ENCODE measurements at regions not wholly inside any gene's neighbourhood (a gene's known extent, or its start where the extent isn't known, plus 50 kb on each side); places are given as distances from the start of the nearest gene placed in this dataset.

DNA sequence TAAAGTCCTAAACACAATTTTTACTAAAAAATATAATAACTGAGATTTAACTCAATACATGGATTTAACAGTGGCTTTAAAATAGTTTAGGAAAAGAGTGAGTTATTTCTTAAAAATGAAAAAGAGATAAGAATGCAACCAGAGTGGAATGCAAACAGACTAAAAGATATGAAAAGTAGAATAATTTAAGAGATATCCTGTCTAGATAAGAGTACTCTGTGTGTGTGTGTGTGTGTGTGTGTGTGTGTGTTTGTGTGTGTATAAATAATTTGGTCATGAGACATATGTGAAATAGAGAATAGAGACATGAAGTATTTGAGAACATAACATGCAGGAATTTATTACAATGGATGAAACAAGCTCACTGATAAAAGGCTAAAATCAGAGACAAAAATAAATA is 986.9 kb upstream of the CHORDC1 start:
- DNase-seq: peak; percentile 24

DNA sequence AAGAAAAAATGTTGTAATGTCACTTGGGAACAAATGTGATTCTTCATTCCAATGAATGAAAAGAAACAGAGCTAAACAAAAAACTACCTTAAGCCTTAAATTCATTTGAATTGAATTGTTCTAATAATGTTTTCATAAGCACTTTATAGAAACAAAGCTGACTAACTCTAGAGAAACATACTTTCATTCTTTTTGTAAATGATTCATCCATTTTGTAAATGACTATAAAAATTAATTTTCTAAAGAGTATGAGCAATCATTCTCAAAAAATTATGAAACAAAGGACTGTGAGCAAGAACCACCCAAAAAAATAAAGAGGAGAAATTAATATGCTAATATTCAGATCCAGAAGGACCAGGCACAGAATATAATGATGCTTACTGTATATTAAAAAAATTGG is 986.5 kb upstream of the CHORDC1 start:
- DNase-seq: no peak

DNA sequence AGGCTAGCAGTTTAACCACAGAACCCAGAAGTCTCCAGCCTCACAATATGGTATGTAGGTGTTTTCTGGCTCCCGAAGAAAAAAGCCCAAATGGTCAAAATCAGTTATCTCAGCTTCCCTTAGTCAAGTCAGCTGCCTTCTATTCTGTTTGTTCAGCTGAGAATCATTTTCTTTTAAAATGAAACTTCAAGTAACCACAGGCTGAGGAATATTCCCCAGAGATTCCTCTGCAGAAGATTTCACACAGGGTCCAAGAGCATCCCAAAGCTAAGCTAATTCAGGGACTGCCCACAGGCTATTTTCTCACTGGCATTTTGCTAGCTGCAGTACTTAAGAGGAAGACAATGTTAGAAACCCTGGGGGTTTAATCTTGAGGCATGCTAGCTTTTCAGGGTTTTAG is 977.0 kb upstream of the CHORDC1 start:
- DNase-seq: peak; percentile 67

- peak; percentile 28 for DNase-seq
Measured at GRCh38 chr11:91194546-91194945, 971.7 kb upstream of the CHORDC1 start.

DNA sequence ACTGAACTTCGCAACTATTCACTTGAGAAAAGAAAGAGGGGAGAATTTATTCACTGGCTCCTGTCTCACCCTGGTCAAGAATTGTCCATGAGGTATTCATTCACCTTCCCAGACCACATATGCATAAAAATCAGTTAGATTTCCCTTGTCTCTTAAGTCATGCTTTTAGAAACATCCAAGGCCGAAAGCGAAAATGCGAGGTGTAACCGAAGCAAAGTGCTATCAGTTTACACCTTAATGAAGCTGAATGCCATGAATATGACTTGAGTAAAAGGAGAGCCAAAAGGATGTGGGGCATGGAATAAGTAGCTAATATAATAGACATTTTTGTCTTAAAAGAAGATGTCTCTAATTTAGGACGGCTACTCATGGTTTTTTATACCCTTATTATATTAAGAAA is 965.6 kb upstream of the CHORDC1 start:
- DNase-seq: no peak

DNA sequence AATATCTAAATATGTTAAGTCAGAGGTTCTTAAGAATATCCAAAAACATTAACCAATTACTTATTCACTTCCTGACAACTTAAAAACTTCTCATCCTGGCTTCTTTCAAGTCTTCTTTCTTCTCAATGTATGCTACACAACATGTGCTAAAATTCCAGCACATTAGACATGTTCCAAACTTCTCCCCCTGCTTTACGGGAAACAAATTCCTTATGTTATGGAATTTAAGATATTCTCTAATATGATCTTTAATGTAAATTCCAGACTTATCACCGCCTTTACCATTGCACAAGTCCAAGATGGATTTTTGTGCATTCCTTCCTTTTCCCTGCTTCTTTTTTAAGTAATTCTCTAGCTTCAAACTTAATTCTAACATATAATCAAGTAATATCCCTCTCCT is 964.5 kb upstream of the CHORDC1 start:
- peak; percentile 65 for DNase-seq

- DNase-seq: no peak
Measured at GRCh38 chr11:91178366-91178765, 955.5 kb upstream of the CHORDC1 start.

DNA sequence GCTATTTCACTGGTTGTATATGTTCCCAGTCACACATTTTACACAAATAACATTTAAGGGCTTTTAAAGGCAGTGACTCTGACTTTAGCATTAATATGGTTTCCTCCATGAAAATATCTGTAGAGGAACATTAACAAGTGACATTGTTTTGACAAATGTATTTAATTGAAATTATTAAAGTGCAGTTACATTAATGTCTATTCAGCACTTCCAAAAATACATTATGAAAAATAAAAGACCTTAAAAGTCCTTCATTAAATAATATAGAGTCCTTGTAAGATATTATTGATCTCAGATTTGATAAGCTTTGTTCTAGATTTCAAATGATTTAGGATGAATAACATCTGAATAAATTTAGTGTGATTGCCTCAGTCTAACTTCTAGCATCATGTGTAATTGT is 951.9 kb upstream of the CHORDC1 start:
- DNase-seq: no peak

- no peak for DNase-seq
Measured at GRCh38 chr11:91174193-91174592, 951.3 kb upstream of the CHORDC1 start.

- peak; percentile 30 for DNase-seq
Measured at GRCh38 chr11:91173701-91174100, 950.9 kb upstream of the CHORDC1 start.

- no peak for DNase-seq
Measured at GRCh38 chr11:91170711-91171110, 947.9 kb upstream of the CHORDC1 start.

DNA sequence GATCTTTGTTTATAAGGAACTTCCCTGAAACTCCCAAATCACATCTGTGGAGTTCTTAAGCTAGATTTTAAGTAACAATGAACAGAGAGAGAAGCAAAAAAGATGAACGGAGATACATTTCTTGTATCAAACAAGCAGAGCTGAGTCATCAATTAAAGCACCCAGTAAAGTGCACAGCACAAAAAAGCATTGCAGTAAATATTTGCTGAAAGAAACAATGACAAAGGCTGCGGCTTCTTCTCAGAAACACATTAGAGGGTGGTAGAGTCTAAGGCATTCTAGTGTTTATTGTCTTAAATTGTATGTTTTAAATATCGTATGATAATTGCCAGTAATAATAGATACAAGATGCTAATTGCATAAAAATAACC is 941.6 kb upstream of the CHORDC1 start:
- DNase-seq: peak; percentile 16

DNA sequence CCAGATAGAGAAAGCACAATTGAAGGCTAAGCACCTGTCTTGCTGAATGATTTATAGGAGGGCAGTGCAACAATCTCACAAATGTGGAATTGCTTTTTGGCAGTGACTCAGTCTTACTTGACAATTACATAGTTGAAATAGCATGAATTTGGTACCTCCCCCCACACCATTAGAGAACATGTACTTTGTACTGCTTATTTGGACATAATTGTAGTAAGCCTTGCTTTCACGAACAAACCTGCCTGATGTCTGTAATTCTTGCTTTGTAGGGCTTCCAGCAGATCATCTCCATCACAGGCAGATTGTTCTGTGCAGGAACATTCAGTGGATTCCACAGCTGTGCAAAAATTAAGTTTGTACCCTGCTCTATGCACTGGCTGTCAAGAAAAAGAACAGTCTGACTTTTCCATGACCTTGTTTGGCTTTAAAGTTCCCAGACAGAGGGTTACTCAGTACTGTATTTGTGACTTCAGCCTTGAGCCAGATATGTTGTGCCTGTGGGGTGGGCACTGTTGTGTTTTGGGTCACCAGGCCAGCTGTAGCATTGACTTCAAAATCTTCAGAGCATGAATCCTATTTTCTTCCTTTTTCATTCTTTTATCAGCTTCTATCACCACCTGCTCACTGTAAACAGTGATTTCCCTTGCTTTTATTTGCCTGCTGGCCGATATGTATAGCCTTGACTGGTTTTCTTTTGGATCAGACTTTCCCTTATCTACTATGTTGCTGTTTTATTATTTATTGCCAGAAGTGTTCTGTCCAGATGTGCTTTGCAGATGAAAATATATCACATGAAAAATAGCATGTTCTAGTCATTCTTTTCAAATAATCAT is 941.0 kb upstream of the CHORDC1 start:
- peak; percentile 92 for DNase-seq

- no peak for DNase-seq
Measured at GRCh38 chr11:91160661-91161060, 937.8 kb upstream of the CHORDC1 start.

GRCh38 chr11:91158891-91159537 is 936.2 kb upstream of the CHORDC1 start:
- DNase-seq: peak; percentile 65

DNA sequence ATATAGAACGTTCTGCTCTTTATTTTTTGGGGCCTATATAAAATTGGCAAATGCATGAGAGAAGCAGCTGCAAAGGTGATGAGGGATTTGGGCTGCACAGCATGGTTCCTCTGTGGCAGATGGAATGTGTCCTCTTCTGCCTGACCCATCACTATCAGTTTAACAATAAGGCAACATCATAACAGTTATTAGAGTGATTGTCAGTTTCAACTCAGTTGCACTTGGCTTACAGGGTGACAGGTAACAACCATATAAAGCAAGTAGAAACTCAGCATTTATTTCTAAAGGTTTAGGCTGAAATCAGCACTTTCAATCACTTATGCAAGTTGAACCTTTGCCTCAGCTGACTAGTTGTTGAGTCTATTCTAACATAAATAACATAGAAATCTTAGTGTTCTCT is 935.4 kb upstream of the CHORDC1 start:
- no peak for DNase-seq

DNA sequence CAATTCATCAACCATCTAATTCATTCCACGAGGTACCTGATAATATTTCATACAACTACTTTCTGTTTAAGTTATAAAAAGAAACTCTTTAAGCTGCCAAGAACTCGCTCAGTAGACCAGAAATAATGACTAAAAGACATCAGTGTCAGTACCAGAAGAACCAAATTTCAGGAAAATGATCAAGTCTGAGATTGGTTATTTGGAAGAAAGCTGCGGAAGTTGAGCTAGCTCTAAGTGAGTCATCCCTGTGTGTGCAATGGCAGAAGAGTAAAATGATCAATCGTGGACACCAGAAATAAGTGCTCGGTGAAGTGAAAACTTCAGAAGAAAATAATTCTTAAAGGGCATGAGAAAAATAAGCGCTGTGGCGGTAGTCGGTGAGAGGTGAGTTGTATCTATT is 933.2 kb upstream of the CHORDC1 start:
- no peak for DNase-seq

- no peak for DNase-seq
Measured at GRCh38 chr11:91147885-91148284, 925.0 kb upstream of the CHORDC1 start.

GRCh38 chr11:91141655-91142054 is 918.8 kb upstream of the CHORDC1 start:
- DNase-seq: no peak

GRCh38 chr11:91136631-91137030 is 913.8 kb upstream of the CHORDC1 start:
- DNase-seq: peak; percentile 26

DNA sequence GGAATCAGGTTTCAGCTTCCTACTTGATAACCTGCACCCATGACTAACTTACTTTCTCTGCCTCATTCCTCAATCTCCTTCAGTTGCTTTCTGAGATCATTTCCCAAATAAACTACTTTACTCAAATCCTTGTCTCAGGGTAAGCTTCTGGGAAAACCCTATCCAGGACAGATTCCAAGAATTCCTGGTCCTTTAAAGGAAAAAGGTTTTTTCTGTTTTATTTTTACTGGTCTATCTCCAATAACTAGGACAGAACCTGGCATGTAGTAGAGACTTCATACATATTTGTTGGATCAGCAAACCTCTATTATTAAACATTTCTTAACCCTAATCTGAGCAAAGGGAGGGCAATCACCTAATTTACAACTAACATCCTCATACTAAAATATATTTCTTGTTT is 910.5 kb upstream of the CHORDC1 start:
- DNase-seq: peak; percentile 78

- peak; percentile 53 for DNase-seq
Measured at GRCh38 chr11:91129596-91129995, 906.7 kb upstream of the CHORDC1 start.

- DNase-seq: no peak
Measured at GRCh38 chr11:91124363-91124762, 901.5 kb upstream of the CHORDC1 start.

- DNase-seq: no peak
Measured at GRCh38 chr11:91115116-91115515, 892.3 kb upstream of the CHORDC1 start.

DNA sequence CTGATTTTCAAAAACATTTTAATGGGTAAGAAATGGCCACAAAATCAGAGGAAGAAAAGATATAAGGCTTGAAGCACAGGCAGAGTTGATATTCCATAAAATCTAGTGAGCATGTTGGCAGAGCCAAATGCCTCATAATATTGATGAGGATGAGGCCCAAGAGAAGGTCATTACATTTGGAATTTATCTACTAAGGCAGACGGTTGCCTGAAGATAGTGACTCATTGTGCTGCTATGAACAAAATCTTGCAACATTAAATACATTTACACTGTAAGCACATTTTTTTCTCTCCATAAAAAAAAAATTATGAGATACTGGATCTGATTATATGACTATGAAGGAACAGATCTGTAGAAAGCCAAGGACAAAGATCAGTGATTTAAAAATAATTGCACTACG is 881.4 kb upstream of the CHORDC1 start:
- peak; percentile 90 for DNase-seq

Measured in fibroblast of skin of right quadriceps (primary cell).